Mesothelial cell of epicardium (in vitro differentiated cells): ENCODE measurements at regions not wholly inside any gene's neighbourhood (a gene's known extent, or its start where the extent isn't known, plus 50 kb on each side); places are given as distances from the start of the nearest gene placed in this dataset.
"Not testable (repeated sequence)": the region's sequence is repeated elsewhere in the genome, so short reads cannot be mapped to it uniquely, and the experiment has no call there.

ENCODE experiments used
- DNase-seq, 2 experiments: peaks; one replicate each; pipeline ENCODE4 v3.0.0; 2021; ENCODE audit warnings: low spot score in 2 of 2; ENCODE audit not compliant: unreplicated experiment in 2 of 2
- H3K27ac Mint-ChIP-seq: 2 replicates; pipeline ENCODE4 v1.8.0; 2021; ENCODE audit warnings: mixed read lengths
- H3K27me3 Mint-ChIP-seq: 2 replicates; pipeline ENCODE4 v1.8.0; 2021; ENCODE audit warnings: low read depth, mixed read lengths
- H3K36me3 Mint-ChIP-seq: 2 replicates; pipeline ENCODE4 v1.8.0; 2021; ENCODE audit warnings: mixed read lengths
- H3K4me1 Mint-ChIP-seq: 2 replicates; pipeline ENCODE4 v1.8.0; 2021; ENCODE audit warnings: mixed read lengths
- H3K4me3 Mint-ChIP-seq: 2 replicates; pipeline ENCODE4 v1.8.0; 2021; ENCODE audit warnings: mild to moderate bottlenecking, moderate library complexity, mixed read lengths
- H3K9me3 Mint-ChIP-seq: 2 replicates; pipeline ENCODE4 v1.8.0; 2021; ENCODE audit warnings: mixed read lengths
- TF ChIP-seq, protein P1 (sequence below): fragments of 200-600 bp; sonication (generic); IDR thresholded peaks from one replicate; pipeline ENCODE4 v1.5.0; 2021; ENCODE audit warnings: antibody characterized with exemption; ENCODE audit not compliant: unreplicated experiment

DNA sequence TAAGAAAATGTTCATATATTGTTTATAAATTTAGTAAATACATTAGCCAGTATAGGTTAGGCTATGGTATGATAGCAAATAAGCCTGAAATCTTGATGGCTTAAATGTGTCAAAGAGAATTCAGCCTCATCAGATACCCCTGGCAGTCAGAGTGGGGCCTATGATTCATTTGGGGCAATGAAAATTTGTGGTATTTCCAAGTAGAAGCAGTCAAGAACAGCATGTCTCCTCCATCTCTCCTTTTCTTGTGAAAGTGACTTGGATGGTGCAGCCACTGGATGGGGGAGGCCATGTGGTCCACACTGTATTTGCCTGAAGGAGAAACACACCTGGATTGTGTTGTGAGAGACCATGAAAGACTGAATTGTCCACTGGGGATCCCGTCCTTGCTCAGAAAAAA, 82.7 kb downstream of the DLEU7 start:
- peaks cover 9% of the 10 kb centered on the region for H3K27me3 Mint-ChIP-seq
- no peaks in the 10 kb centered on the region for H3K36me3 Mint-ChIP-seq
- H3K9me3 Mint-ChIP-seq = peaks cover 6% of the 10 kb centered on the region
- no peak overlapping the region for H3K4me3 Mint-ChIP-seq
- no peak for DNase-seq
- H3K27ac Mint-ChIP-seq = no peak overlapping the region
- H3K4me1 Mint-ChIP-seq = peaks cover 5% of the 10 kb centered on the region
- TF ChIP-seq, protein P1, sequence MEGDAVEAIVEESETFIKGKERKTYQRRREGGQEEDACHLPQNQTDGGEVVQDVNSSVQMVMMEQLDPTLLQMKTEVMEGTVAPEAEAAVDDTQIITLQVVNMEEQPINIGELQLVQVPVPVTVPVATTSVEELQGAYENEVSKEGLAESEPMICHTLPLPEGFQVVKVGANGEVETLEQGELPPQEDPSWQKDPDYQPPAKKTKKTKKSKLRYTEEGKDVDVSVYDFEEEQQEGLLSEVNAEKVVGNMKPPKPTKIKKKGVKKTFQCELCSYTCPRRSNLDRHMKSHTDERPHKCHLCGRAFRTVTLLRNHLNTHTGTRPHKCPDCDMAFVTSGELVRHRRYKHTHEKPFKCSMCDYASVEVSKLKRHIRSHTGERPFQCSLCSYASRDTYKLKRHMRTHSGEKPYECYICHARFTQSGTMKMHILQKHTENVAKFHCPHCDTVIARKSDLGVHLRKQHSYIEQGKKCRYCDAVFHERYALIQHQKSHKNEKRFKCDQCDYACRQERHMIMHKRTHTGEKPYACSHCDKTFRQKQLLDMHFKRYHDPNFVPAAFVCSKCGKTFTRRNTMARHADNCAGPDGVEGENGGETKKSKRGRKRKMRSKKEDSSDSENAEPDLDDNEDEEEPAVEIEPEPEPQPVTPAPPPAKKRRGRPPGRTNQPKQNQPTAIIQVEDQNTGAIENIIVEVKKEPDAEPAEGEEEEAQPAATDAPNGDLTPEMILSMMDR = no peak

DNA sequence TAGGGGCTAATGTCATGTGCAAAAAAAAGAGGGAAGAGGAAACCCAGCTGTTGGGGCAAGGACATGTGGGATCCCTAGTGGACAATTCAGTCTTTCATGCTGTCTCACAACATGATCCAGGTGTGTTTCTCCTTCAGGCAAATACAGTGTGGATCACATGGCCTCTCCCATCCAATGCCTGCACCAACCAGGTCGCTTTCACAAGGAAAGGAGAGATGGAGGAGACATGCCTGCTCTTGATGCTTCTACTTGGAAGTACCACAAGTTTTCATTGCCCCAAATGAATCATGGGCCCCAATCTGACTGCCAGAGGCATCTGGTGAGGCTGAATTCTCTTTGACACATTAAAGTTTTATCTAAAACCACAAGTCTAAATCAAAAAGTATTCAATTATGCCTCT, 82.1 kb downstream of the DLEU7 start:
- no peak for DNase-seq
- H3K4me1 Mint-ChIP-seq = peaks cover 5% of the 10 kb centered on the region
- H3K9me3 Mint-ChIP-seq = peaks cover 3% of the 10 kb centered on the region
- no peaks in the 10 kb centered on the region for H3K36me3 Mint-ChIP-seq
- no peak overlapping the region for H3K4me3 Mint-ChIP-seq
- H3K27ac Mint-ChIP-seq = no peak overlapping the region
- H3K27me3 Mint-ChIP-seq = peaks cover 12% of the 10 kb centered on the region
- TF ChIP-seq, protein P1 = no peak

DNA sequence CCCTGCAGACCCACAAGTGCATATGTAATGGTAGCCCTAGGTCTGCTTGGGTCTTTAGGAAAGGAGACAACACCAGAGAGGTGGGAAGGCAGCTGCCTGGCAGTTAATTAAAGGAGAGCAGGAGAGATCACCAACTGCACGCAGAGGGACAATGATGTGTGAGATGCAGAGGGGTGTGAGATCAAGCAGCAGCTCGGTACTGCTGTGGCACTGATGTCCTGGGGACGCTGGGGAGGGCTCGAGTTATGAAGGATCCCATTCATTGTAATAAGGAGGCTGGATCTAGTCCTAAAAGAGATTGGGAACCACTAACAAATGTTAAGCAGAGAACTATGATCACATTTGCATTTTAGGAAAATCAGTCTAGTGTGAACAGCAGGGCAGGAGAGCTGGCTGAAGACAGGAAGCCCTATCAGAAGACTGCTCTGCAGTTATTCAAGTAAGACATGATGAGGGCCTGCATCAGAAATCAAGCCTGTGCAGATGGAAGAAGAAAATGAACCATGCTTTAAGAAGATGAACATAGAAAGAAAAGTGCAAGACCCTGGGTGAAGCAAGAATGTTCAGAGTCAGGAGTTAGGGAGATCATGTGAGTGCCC, 80.4 kb downstream of the DLEU7 start:
- Mint-ChIP-seq H3K36me3 (no peaks in the 10 kb centered on the region), H3K9me3 (no peaks in the 10 kb centered on the region), H3K4me1 (no peaks in the 10 kb centered on the region), H3K27ac (no peak overlapping the region), H3K4me3 (no peak overlapping the region), H3K27me3 (peaks cover 13% of the 10 kb centered on the region)
- TF ChIP-seq, protein P1 = no peak
- no peak for DNase-seq

DNA sequence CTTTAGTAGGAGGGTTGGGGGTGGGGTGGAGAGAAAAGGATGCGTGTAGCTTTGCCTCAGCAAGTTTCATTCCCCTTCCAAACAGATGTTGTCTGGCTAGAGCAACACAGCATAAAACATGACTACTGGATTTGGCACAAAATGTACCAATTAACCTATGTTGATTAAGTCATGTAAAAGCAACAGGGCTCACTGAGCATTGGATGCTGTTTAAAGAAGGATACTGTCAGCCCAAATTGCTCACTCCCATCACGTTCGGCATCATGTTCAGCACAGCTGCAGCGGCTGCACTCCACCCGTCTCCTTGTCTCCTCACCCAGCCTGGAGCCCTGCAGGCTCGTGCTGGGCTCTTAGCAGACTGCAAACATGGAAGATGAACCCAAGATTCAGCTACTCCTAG, 77.5 kb downstream of the DLEU7 start:
- TF ChIP-seq, protein P1 = no peak
- peaks cover 11% of the 10 kb centered on the region for H3K9me3 Mint-ChIP-seq
- no peaks in the 10 kb centered on the region for H3K36me3 Mint-ChIP-seq
- no peak for DNase-seq
- H3K27me3 Mint-ChIP-seq = peaks cover 18% of the 10 kb centered on the region
- no peaks in the 10 kb centered on the region for H3K4me1 Mint-ChIP-seq
- no peak overlapping the region for H3K4me3 Mint-ChIP-seq
- no peak overlapping the region for H3K27ac Mint-ChIP-seq

DNA sequence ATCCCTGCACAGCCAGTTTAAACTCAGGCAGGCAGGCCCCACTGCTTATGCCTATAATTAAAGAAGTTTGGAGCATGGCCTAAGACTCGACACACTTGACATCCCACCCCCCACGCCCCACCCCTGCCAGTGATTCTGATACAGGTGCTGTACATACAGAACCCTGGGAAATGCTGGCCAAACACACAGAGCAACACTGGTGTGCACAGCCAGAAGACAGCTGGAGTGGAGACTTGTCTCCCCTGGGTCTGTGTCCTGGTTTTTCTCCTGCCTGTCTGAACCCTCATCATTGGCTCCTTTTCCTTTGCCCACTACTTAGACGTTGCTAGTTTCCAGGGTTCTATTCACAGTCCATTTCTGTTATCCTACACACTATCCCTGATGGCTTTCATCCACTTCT, 76.8 kb downstream of the DLEU7 start:
- no peak for DNase-seq
- Mint-ChIP-seq H3K36me3 (no peaks in the 10 kb centered on the region), H3K4me1 (no peaks in the 10 kb centered on the region), H3K27ac (no peak overlapping the region), H3K27me3 (peaks cover 24% of the 10 kb centered on the region), H3K9me3 (peaks cover 15% of the 10 kb centered on the region), H3K4me3 (no peak overlapping the region)
- TF ChIP-seq, protein P1 = no peak

DNA sequence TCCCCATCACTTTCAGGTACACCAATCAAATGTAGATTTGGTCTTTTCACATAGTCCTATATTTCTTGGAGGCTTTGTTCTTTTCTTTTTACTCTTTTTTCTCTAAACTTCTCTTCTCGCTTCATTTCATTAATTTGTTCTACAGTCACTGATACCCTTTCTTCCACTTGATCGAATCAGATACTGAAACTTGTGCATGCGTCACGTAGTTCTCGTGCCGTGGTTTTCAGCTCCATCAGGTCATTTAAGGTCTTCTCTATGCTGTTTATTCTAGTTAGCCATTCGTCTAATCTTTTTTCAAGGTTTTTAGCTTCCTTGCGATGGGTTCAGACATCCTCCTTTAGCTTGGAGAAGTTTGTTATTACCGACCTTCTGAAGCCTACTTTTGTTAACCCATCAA, 70.6 kb downstream of the DLEU7 start:
- Mint-ChIP-seq H3K27me3 (peaks cover 24% of the 10 kb centered on the region), H3K9me3 (peaks cover 43% of the 10 kb centered on the region)
- H3K36me3 Mint-ChIP-seq, H3K4me1 Mint-ChIP-seq, H3K4me3 Mint-ChIP-seq, DNase-seq, H3K27ac Mint-ChIP-seq: not testable (repeated sequence)
